Fibroblast of pulmonary artery (primary cell): ENCODE measurements at regions not wholly inside any gene's neighbourhood (a gene's known extent, or its start where the extent isn't known, plus 50 kb on each side); places are given as distances from the start of the nearest gene placed in this dataset.
"Not testable (repeated sequence)": the region's sequence is repeated elsewhere in the genome, so short reads cannot be mapped to it uniquely, and the experiment has no call there.

ENCODE experiments used
- DNase-seq: peaks from one replicate; pipeline ENCODE4 v3.0.0-alpha.2; 2010; ENCODE audit warnings: low read depth
- H3K4me3 ChIP-seq: replicated peaks from 2 replicates; pipeline ENCODE4 v1.5.1; 2011; ENCODE audit warnings: low read depth, mild to moderate bottlenecking, control low read depth, low read length, moderate library complexity
- TF ChIP-seq, protein P1 (sequence below): IDR thresholded peaks from 2 replicates; pipeline ENCODE4 v1.5.1; 2011; ENCODE audit warnings: mild to moderate bottlenecking, control low read depth, low read length, inconsistent platforms; ENCODE audit errors: missing control alignments

DNA sequence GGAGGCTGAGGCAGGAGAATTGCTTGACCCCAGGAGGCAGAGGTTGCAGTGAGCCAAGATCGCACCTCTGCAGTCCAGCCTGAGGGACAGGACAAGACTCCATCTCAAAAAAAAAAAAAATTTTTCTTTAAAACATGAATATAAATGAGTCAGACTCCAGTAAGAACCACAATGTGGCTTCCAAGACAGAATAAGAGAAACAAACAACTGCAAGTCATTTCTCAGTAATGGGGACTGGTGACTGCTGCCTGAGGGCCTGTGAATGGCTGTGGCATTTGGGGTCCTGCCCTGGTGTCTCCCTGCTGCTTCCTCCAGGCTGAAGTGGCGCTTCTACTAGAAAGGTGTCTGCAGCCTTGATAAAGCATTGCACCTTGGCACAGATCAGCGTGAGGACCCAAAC, 113.8 kb upstream of the FAM240B start:
- not testable (repeated sequence) for DNase-seq

DNA sequence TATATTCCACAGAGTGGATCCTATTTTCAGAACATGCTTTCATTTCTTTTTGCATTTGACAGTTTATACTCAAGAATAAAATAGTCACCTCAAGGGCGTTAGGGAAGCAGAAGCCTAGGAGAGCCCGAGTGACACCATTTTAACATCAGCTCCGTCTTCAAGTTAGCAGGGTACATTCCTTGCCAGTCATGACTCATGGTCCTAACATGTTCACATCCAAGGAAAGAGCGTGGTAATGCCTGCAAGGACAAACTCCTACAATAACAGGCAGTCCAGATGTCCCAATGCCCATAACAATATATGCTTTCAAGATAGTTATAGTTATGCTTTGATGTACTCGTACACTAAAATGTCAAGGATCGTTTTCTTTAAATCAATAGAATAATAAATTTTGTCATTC, 93.9 kb upstream of the FAM240B start:
- not testable (repeated sequence) for DNase-seq, H3K4me3 ChIP-seq

More for the DNA sequence above, 113.8 kb upstream of the FAM240B start:
- H3K4me3 ChIP-seq = not testable (repeated sequence)

DNA sequence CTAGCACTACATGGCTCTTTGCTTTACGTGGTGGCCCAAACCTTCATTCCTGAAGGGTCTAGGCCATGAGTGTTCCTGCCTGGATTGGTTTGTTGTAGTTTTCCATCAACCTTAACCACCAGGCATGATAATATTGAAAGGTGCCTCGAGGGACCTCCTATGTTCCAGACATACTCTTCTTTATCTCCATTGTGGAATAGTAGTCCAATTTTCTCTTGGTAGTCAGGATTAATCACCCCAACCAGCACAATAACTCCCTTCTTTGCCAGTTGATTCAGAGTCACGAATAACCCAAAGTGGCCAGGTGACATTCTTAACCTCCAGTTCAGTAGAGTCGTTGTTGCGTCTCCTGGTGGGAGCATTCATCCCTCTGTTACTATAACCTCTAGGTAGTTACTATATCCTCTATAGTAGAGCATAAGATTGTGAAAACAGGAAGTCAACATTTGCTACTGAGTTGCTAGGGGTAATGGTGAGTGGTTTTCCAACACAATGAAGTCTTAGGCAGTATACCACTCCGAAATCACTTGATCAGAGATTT, 88.1 kb upstream of the FAM240B start:
- DNase-seq, H3K4me3 ChIP-seq: not testable (repeated sequence)

DNA sequence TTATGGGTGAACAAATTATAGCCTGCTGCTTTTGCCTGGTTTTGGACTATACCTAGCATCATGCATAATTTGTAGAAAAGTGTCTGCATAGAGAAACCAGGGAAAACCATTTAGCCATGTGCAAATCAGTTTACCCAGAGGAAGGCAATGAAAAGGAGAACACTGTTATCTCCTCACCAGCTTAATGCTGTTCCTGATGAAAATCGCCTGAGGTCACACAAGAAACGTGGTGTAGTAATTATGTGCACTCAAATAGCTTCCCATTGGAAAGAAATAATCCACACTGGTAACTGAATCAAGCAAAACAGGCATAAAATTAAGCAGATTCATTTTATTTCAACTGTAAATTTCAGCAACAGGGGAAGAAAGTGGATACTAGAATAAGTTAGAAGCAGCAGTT, 51.7 kb upstream of the FAM240B start:
- H3K4me3 ChIP-seq = no peak overlapping the region
- no peak for DNase-seq
- TF ChIP-seq, protein P1, sequence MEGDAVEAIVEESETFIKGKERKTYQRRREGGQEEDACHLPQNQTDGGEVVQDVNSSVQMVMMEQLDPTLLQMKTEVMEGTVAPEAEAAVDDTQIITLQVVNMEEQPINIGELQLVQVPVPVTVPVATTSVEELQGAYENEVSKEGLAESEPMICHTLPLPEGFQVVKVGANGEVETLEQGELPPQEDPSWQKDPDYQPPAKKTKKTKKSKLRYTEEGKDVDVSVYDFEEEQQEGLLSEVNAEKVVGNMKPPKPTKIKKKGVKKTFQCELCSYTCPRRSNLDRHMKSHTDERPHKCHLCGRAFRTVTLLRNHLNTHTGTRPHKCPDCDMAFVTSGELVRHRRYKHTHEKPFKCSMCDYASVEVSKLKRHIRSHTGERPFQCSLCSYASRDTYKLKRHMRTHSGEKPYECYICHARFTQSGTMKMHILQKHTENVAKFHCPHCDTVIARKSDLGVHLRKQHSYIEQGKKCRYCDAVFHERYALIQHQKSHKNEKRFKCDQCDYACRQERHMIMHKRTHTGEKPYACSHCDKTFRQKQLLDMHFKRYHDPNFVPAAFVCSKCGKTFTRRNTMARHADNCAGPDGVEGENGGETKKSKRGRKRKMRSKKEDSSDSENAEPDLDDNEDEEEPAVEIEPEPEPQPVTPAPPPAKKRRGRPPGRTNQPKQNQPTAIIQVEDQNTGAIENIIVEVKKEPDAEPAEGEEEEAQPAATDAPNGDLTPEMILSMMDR = no peak
